ENCODE measurements at regions not wholly inside any gene's neighbourhood (a gene's known extent, or its start where the extent isn't known, plus 50 kb on each side); places are given as distances from the start of the nearest gene placed in this dataset.

DNA sequence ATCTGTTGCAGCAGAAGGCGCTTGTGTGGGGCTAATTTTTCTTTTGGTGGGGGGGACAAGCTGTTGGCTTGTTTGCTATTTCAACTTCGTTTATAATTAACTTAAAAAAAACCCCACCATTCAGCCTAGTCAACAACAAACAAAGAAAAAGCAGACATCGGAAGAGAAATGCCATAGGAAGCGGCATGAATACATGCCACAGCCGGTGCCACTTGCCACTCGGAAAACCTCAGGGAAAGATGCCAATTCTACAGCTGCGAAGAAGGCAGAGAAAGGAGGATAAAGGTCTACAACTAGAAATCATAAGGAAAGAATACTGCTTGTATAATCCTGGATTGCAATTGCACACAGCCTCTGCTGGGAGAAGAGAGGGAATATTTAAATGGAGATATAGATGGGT lies 254.4 kb upstream of the PMFBP1 start:
- 95 to 98% methylated on average over 7 of the region's 7 CpGs for WGBS, 2 experiments
- no peak overlapping the region for H3K4me3 ChIP-seq (ENCODE audit: insufficient read depth, low read depth, low read length)
- H3K9me3 ChIP-seq (ENCODE audit: control insufficient read depth, low read length) = no peaks in the 10 kb centered on the region
- H3K4me1 ChIP-seq (ENCODE audit: control insufficient read depth, insufficient read depth, low read length) = no peaks in the 10 kb centered on the region
- H3K36me3 ChIP-seq (ENCODE audit: control insufficient read depth, insufficient read depth, low read length) = no peaks in the 10 kb centered on the region
- no peak overlapping the region for H3K27ac ChIP-seq (ENCODE audit: insufficient read depth, low read depth, low read length, poor library complexity, severe bottlenecking)
- no peaks in the 10 kb centered on the region for H3K27me3 ChIP-seq (ENCODE audit: control insufficient read depth, insufficient read depth, low read length, poor library complexity, severe bottlenecking)

DNA sequence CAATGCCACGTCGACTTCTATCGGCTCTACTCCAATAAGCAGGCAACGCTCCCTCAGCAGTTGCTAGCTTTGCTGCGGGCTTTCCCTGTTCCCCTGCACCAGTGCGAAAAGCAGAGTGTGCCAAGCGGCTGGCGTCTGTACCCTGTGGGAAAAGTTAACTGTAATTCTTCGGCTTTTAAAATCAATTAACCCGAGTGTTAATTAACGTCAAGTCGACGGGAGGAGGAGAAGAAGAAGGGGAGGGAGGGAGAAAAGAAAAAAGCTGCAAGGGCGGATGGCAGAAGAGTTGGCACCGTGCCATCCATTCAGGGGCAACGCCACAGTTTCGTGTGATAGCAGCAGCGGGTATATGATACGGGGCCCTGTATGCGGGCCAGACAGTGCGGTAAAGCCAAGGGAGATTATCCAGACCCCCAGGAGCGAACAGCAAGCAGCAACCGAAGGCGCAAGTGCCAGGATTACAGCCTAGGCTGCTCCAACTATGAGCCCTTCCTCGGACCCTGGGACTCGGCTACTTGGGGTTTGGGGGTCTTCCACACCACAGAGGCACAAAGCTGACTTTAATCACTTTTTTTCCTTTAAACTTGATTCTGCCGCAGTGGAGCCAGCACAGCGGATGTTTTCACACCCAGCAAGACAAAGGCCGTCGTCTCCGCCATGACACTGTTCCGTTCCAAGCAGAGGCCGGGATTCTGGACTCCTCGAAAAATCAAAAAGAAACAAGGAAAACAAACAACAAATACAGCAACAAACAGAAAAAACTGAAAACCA lies 253.8 kb upstream of the PMFBP1 start:
- no peaks in the 10 kb centered on the region for H3K36me3 ChIP-seq (ENCODE audit: control insufficient read depth, insufficient read depth, low read length)
- H3K4me3 ChIP-seq (ENCODE audit: insufficient read depth, low read depth, low read length) = no peak overlapping the region
- H3K4me1 ChIP-seq (ENCODE audit: control insufficient read depth, insufficient read depth, low read length) = no peaks in the 10 kb centered on the region
- no peaks in the 10 kb centered on the region for H3K9me3 ChIP-seq (ENCODE audit: control insufficient read depth, low read length)
- H3K27ac ChIP-seq (ENCODE audit: insufficient read depth, low read depth, low read length, poor library complexity, severe bottlenecking) = no peak overlapping the region
- no peaks in the 10 kb centered on the region for H3K27me3 ChIP-seq (ENCODE audit: control insufficient read depth, insufficient read depth, low read length, poor library complexity, severe bottlenecking)
- 92 to 93% methylated on average over 34 of the region's 34 CpGs for WGBS, 2 experiments

DNA sequence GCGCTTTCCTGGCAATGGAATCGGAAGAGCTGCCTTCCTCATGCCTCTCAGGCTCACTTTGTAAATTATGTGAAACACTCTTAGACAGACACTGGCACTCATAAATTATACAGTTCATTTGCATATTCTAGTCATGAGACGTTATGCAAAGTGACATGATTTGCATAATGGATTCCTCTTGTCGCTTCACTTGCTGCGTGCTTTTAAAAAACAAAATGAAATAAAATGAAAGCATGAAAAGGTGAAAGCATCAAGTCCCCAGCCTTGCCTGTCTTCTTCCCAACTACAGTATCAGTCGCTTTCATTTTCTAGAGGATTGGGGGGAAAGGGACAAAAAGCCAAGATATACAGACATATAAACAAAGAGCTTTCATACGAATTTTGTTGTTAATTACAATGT lies 252.8 kb upstream of the PMFBP1 start:
- WGBS, 2 experiments = 92 to 94% methylated on average over 6 to 7 of the region's 7 CpGs

DNA sequence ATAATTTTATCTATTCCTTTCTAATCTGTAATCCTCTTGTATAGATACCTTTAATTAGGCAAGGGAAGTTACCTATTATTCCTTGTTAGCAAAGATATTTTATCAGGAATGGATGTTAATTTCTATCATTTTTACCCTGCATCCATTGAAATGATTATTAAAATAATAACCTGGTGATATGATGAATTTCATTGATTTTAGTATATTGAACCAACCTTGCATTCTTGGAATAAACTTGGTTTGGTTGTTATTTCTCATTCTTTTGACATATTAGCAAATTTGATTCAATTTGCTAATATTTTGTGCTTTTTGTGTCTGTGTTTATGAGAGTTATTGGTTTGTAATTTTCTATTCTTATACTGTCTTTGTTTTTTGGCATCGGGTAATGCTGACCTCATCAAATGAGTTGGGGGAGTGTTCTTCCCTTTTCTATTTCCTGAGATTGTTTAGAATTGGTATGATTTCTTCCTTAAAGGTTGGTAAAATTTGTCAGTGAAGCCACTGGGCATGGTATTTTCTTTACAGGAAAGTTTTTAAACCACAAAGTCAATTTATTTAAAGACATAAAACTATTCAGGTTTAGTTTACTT lies 250.4 kb upstream of the PMFBP1 start:
- Histone ChIP-seq H3K27ac (ENCODE audit: insufficient read depth, low read depth, low read length, poor library complexity, severe bottlenecking) (no peak overlapping the region), H3K4me3 (ENCODE audit: insufficient read depth, low read depth, low read length) (no peak overlapping the region), H3K9me3 (ENCODE audit: control insufficient read depth, low read length) (no peaks in the 10 kb centered on the region), H3K27me3 (ENCODE audit: control insufficient read depth, insufficient read depth, low read length, poor library complexity, severe bottlenecking) (no peaks in the 10 kb centered on the region), H3K4me1 (ENCODE audit: control insufficient read depth, insufficient read depth, low read length) (no peaks in the 10 kb centered on the region), H3K36me3 (ENCODE audit: control insufficient read depth, insufficient read depth, low read length) (no peaks in the 10 kb centered on the region)
- 96 to 100% methylated on average over 1 of the region's 1 CpG for WGBS, 2 experiments

More for the DNA sequence above, 252.8 kb upstream of the PMFBP1 start:
- no peaks in the 10 kb centered on the region for H3K9me3 ChIP-seq (ENCODE audit: control insufficient read depth, low read length)
- no peak overlapping the region for H3K27ac ChIP-seq (ENCODE audit: insufficient read depth, low read depth, low read length, poor library complexity, severe bottlenecking)
- H3K27me3 ChIP-seq (ENCODE audit: control insufficient read depth, insufficient read depth, low read length, poor library complexity, severe bottlenecking) = no peaks in the 10 kb centered on the region
- H3K36me3 ChIP-seq (ENCODE audit: control insufficient read depth, insufficient read depth, low read length) = no peaks in the 10 kb centered on the region
- H3K4me3 ChIP-seq (ENCODE audit: insufficient read depth, low read depth, low read length) = no peak overlapping the region
- no peaks in the 10 kb centered on the region for H3K4me1 ChIP-seq (ENCODE audit: control insufficient read depth, insufficient read depth, low read length)

DNA sequence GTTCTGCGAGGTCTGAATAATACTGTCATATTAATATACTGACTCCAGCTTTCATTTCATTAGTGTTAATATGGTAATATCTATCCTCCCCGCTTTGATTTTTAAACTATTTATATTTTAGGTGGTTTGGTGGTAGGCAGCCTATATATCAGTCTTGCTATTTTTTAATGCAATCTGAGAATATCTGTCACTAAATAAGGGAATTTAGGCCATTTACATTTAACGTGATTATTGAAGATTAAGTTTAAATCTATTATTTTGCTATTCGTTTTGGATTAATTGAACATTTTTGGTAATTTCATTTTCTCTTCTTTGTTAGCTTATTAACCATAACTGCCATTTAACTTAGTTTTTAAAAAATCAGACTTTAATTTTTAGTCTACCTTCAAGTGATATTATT lies 247.7 kb upstream of the PMFBP1 start:
- no peaks in the 10 kb centered on the region for H3K4me1 ChIP-seq (ENCODE audit: control insufficient read depth, insufficient read depth, low read length)
- H3K36me3 ChIP-seq (ENCODE audit: control insufficient read depth, insufficient read depth, low read length) = no peaks in the 10 kb centered on the region
- H3K4me3 ChIP-seq (ENCODE audit: insufficient read depth, low read depth, low read length) = no peak overlapping the region
- 90% methylated on average over 2 of the region's 4 CpGs; no CpG with 5 or more reads in 1 of the 2 experiments for WGBS, 2 experiments
- H3K27me3 ChIP-seq (ENCODE audit: control insufficient read depth, insufficient read depth, low read length, poor library complexity, severe bottlenecking) = no peaks in the 10 kb centered on the region
- no peaks in the 10 kb centered on the region for H3K9me3 ChIP-seq (ENCODE audit: control insufficient read depth, low read length)
- H3K27ac ChIP-seq (ENCODE audit: insufficient read depth, low read depth, low read length, poor library complexity, severe bottlenecking) = no peak overlapping the region

DNA sequence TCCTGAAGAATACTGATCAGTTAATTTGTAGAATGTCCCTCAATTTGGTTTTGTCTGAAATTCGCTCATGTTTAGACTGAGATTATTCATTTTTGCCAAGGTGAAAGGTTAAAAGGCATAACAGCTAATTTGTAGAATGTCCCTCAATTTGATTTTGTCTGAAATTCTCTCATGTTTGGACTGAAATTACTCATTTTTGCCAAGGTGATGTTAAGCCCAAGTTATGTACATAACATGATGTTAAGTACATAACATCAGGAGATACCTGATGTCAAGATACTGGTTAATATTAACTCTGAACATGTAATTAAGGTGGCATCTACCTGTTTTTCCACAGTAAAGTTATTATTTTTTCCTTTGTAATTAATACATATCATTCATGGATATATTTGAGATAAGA lies 243.4 kb upstream of the PMFBP1 start:
- H3K4me3 ChIP-seq (ENCODE audit: insufficient read depth, low read depth, low read length) = no peak overlapping the region

DNA sequence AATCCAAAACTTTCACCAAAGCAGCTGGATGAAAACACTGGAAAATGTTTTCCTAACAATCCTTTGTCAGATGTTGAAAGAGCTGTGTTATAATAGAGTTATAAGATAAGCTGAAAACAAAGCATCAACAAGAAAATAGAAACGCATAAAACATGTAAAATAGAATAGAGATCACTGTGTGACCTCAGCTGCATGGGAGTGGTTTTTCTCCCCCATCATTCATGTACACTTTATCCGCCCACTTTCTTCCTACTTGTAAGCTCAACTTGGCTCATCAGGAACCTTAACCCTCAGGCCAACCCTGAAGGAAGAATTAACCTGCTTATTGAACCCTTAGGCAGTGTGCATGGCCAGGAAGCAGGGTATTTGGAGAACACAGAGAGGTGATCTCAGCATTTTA lies 238.5 kb upstream of the PMFBP1 start:
- Histone ChIP-seq H3K36me3 (ENCODE audit: control insufficient read depth, insufficient read depth, low read length) (no peaks in the 10 kb centered on the region), H3K4me3 (ENCODE audit: insufficient read depth, low read depth, low read length) (no peak overlapping the region), H3K27me3 (ENCODE audit: control insufficient read depth, insufficient read depth, low read length, poor library complexity, severe bottlenecking) (no peaks in the 10 kb centered on the region), H3K27ac (ENCODE audit: insufficient read depth, low read depth, low read length, poor library complexity, severe bottlenecking) (no peak overlapping the region), H3K4me1 (ENCODE audit: control insufficient read depth, insufficient read depth, low read length) (no peaks in the 10 kb centered on the region), H3K9me3 (ENCODE audit: control insufficient read depth, low read length) (no peaks in the 10 kb centered on the region)
- WGBS, 2 experiments = 94 to 95% methylated on average over 1 to 2 of the region's 2 CpGs

More for the DNA sequence above, 243.4 kb upstream of the PMFBP1 start:
- Histone ChIP-seq H3K4me1 (ENCODE audit: control insufficient read depth, insufficient read depth, low read length) (no peaks in the 10 kb centered on the region), H3K27me3 (ENCODE audit: control insufficient read depth, insufficient read depth, low read length, poor library complexity, severe bottlenecking) (no peaks in the 10 kb centered on the region), H3K27ac (ENCODE audit: insufficient read depth, low read depth, low read length, poor library complexity, severe bottlenecking) (no peak overlapping the region), H3K9me3 (ENCODE audit: control insufficient read depth, low read length) (no peaks in the 10 kb centered on the region), H3K36me3 (ENCODE audit: control insufficient read depth, insufficient read depth, low read length) (no peaks in the 10 kb centered on the region)
- 95 to 97% methylated on average over 1 of the region's 1 CpG for WGBS, 2 experiments

DNA sequence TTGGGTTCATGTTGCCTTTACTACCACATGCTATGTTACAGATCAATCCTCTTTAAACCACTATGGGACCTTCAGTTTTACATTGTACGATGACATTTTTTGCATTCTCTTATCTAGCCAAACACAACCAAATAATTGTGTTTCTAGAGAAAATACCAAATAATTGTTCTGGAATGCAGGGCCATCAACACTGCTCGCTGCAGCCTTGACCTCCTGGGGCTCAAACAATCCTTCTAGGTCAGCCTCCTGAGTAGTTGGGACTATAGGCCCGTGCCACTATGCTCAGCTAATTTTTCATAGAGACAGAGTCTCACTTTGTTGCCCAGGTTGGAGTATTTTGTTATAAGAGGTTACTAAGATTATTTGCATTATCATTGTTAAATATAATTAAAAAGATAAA lies 237.5 kb upstream of the PMFBP1 start:
- Histone ChIP-seq H3K4me1 (ENCODE audit: control insufficient read depth, insufficient read depth, low read length) (no peaks in the 10 kb centered on the region), H3K27me3 (ENCODE audit: control insufficient read depth, insufficient read depth, low read length, poor library complexity, severe bottlenecking) (no peaks in the 10 kb centered on the region), H3K36me3 (ENCODE audit: control insufficient read depth, insufficient read depth, low read length) (no peaks in the 10 kb centered on the region), H3K9me3 (ENCODE audit: control insufficient read depth, low read length) (no peaks in the 10 kb centered on the region), H3K4me3 (ENCODE audit: insufficient read depth, low read depth, low read length) (no peak overlapping the region), H3K27ac (ENCODE audit: insufficient read depth, low read depth, low read length, poor library complexity, severe bottlenecking) (no peak overlapping the region)
- 50 to 51% methylated on average over 3 of the region's 3 CpGs for WGBS, 2 experiments

DNA sequence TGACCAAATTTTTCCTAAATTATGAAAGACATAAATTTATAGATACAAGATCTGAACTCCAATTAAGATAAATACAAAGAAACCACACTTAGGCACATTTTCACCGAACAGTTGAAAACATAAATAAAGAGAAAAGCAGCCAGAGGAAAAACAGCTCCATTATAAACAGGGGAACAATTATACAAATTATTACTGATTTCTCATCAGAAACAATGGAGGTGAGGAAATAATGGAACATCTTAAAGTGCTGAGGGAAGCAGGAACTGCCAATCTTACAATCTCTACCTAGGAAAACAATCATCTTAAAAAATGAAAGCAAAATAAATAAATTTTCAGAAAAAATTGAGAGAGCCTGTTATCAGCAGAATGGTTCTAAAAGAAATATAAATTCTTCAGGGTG lies 234.4 kb upstream of the PMFBP1 start:
- Histone ChIP-seq H3K4me3 (ENCODE audit: insufficient read depth, low read depth, low read length) (no peak overlapping the region), H3K27me3 (ENCODE audit: control insufficient read depth, insufficient read depth, low read length, poor library complexity, severe bottlenecking) (no peaks in the 10 kb centered on the region), H3K27ac (ENCODE audit: insufficient read depth, low read depth, low read length, poor library complexity, severe bottlenecking) (no peak overlapping the region), H3K4me1 (ENCODE audit: control insufficient read depth, insufficient read depth, low read length) (no peaks in the 10 kb centered on the region), H3K9me3 (ENCODE audit: control insufficient read depth, low read length) (no peaks in the 10 kb centered on the region), H3K36me3 (ENCODE audit: control insufficient read depth, insufficient read depth, low read length) (no peaks in the 10 kb centered on the region)
- WGBS, 2 experiments = 100% methylated on average over 1 of the region's 1 CpG; no CpG with 5 or more reads in 1 of the 2 experiments

DNA sequence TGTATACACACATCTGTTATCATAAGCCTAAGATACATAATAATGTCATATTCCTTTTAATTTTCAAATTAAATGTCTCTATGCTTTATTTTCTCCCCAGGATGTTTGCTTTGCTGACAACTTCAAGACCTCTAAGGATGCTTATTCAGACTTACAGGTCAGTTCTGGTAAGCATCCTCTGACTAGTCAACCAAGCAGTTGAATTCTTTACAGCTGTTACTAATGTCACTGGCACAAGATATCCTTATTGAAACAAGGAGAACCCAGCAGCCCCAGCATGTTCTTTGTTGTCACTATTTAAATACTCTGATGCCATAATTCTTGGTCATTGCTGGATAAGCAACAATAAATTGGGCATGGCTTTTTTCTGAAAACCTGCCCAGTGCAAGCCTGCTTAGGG lies 232.3 kb upstream of the PMFBP1 start:
- Histone ChIP-seq H3K27me3 (ENCODE audit: control insufficient read depth, insufficient read depth, low read length, poor library complexity, severe bottlenecking) (no peaks in the 10 kb centered on the region), H3K9me3 (ENCODE audit: control insufficient read depth, low read length) (no peaks in the 10 kb centered on the region), H3K27ac (ENCODE audit: insufficient read depth, low read depth, low read length, poor library complexity, severe bottlenecking) (no peak overlapping the region), H3K4me1 (ENCODE audit: control insufficient read depth, insufficient read depth, low read length) (no peaks in the 10 kb centered on the region), H3K36me3 (ENCODE audit: control insufficient read depth, insufficient read depth, low read length) (no peaks in the 10 kb centered on the region), H3K4me3 (ENCODE audit: insufficient read depth, low read depth, low read length) (no peak overlapping the region)
